GM12878 (cell line): ENCODE measurements at regions not wholly inside any gene's neighbourhood (a gene's known extent, or its start where the extent isn't known, plus 50 kb on each side); places are given as distances from the start of the nearest gene placed in this dataset.
"Not testable (repeated sequence)": the region's sequence is repeated elsewhere in the genome, so short reads cannot be mapped to it uniquely, and the experiment has no call there.

Source experiments
- EZH2 ChIP-seq: IDR thresholded peaks from 2 replicates; pipeline ENCODE4 v1.6.1; 2012; ENCODE audit warnings: low read depth, mild to moderate bottlenecking, control low read depth, inconsistent platforms, low read length, borderline replicate concordance; ENCODE audit not compliant: control insufficient read depth
- GABPA ChIP-seq: IDR thresholded peaks from 2 replicates; pipeline ENCODE4 v1.6.1; 2014; ENCODE audit warnings: antibody characterized with exemption, low read depth, mild to moderate bottlenecking, inconsistent platforms
- NFIC ChIP-seq: IDR thresholded peaks from 2 replicates; pipeline ENCODE4 v1.6.1; 2012; ENCODE audit warnings: low read depth, mild to moderate bottlenecking, inconsistent platforms, low read length, moderate library complexity
- SMC3 ChIP-seq: IDR thresholded peaks from 2 replicates; pipeline ENCODE4 v1.6.1; 2011; ENCODE audit warnings: low read length, improper control_type of control experiment, borderline replicate concordance
- SREBF1 ChIP-seq: IDR thresholded peaks from 2 replicates; pipeline ENCODE4 v1.6.1; 2012; ENCODE audit warnings: mild to moderate bottlenecking, low read length

GRCh38 chr6:145574269-145574668 lies 161.1 kb downstream of the EPM2A start:
- not testable (repeated sequence) for TF ChIP-seq NFIC, SMC3, SREBF1, GABPA, EZH2
